Urothelium cell line (cell line): ENCODE measurements at regions not wholly inside any gene's neighbourhood (a gene's known extent, or its start where the extent isn't known, plus 50 kb on each side); places are given as distances from the start of the nearest gene placed in this dataset.
A peak's percentile ranks its signal among the peaks of the same experiment; 100 is the strongest.
"Not testable (repeated sequence)": the region's sequence is repeated elsewhere in the genome, so short reads cannot be mapped to it uniquely, and the experiment has no call there.

Experiments used
- DNase-seq: peaks from one replicate; pipeline ENCODE4 v3.0.0; 2011; ENCODE audit warnings: low spot score, mixed read lengths
- FAIRE-seq: peaks from 2 replicates; lab custom pipeline; 2011; peaks lifted over from hg19 to GRCh38; lab: Jason Lieb, UNC

DNA sequence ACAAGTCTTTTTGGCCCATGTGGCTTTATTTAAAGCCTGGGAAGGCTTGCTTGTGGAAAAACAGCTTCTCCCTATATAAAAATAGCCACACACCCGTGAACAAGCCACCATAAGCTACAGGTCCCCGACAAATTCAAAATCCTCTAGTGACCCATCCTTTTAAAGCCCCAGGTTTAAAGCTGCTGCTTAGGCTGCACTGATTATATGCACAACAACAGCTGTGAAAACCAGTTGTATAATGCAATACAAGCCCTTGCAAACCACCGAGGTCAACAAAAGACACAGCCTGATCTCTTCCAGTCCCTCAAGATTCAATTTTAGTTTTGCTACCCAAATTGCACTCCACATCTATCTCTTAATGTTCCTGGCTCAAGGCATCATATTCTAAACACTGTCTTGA, 186.0 kb upstream of the WDFY3 start:
- FAIRE-seq (no peak), DNase-seq (no peak)

GRCh38 chr4:85153221-85153620, 186.7 kb upstream of the WDFY3 start:
- FAIRE-seq (no peak), DNase-seq (no peak)

- DNase-seq (no peak), FAIRE-seq (no peak)
These were observed 188.1 kb upstream of the WDFY3 start for GRCh38 chr4:85154591-85154990.

DNA sequence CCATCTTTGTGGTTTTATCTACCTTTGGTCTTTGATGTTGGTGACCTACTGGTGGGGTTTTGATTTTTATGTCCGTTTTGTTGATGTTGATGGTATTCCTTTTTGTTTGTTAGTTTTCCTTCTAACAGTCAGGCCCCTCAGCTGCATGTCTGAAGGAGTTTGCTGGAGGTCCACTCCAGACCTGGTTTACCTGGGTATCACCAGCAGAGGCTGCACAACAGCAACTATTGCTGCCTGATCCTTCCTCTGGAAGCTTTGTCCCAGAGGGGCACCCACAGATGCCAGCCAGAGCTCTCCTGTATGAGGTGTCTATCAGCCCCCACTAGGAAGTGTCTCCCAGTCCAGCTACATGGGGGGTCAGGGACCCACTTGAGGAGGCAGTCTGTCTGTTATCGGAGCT, 199.3 kb upstream of the WDFY3 start:
- DNase-seq (no peak), FAIRE-seq (no peak)

GRCh38 chr4:85166318-85166717, 199.8 kb upstream of the WDFY3 start:
- no peak for DNase-seq
- no peak for FAIRE-seq

GRCh38 chr4:85168234-85168834, 201.8 kb upstream of the WDFY3 start:
- DNase-seq: no peak
- no peak for FAIRE-seq

DNA sequence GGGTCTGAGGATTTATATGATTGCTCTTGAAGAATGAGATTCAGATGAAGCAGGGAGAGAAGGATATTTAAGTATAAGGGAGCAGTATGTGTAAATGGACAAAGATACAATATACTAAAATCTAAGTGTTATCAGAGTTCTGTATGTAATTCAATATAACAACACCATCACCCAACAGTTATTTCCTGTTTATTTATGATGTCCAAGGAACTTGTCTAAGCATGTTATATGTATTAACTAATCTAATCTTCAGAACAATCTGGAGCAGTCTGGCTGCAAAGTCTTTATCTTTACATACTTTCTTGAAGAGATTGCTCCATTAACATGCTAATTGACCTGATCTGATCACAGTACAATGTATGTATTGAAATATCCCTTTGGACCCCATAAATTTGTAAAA, 203.8 kb upstream of the WDFY3 start:
- DNase-seq (no peak), FAIRE-seq (no peak)

- FAIRE-seq (no peak), DNase-seq (no peak)
These were observed 208.7 kb upstream of the WDFY3 start for GRCh38 chr4:85175190-85175589.

DNA sequence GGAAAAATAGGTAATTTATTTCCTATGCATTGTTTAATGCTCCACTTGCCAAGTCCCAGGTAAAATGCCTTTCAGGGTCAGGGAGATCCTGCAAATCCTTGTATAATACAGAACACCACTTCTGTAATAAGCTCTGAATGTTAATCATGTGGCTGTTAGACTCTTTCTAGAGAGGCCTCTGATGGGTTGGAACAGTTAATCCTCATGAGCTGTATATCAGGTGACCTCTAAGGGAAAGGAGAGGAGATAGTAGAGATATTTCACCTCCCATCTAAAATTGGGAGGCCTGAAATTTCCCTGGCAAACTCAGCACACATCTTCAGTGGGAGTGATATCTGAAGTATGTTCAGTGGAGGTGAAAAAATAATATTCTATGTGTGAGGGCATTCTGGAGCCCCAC, 210.6 kb upstream of the WDFY3 start:
- no peak for FAIRE-seq
- DNase-seq: no peak

DNA sequence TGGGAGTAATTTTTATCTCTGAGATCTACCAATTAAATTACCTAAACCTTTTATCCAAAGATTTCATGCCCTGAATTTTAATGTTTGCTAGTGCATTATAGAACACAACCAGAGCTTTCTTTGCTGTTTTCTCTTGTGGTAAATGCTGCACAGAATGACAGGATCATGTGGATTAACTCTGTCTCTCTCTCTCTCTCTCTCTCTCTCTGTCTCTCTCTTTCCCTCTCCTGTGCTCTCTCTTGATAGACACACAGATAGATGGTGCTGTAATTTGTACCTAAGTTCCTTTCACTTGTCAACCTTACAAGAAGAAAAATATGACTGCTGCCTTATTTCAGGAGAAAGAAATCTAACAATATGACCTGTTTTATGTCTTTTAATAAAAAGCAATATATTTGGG, 211.2 kb upstream of the WDFY3 start:
- DNase-seq (no peak), FAIRE-seq (no peak)

- FAIRE-seq (no peak), DNase-seq (no peak)
These were observed 214.0 kb upstream of the WDFY3 start for GRCh38 chr4:85180533-85180932.

DNA sequence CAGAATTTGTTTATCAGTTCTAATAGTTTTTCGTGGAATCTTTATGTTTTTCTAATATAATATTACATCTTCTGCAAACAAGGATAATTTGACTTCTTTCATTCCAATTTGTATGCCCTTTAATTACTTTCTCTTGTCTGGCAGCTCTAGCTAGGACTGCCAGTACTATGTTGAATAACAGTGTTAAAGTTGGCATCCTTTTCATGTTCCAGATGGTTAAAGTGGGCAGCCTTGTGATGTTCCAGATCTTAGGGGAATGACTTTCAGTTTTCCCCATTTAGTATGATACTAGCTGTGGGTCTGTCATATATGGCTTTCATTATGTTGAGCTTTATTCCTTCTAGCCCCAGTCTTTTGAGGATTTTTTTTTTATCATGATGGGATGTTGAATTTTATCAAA, 220.6 kb upstream of the WDFY3 start:
- DNase-seq (no peak), FAIRE-seq (no peak)

GRCh38 chr4:85196015-85196414, 229.5 kb upstream of the WDFY3 start:
- FAIRE-seq: not testable (repeated sequence)
- DNase-seq: peak; percentile 13

- DNase-seq (no peak), FAIRE-seq (no peak)
These were observed 233.6 kb upstream of the WDFY3 start for GRCh38 chr4:85200106-85200505.

GRCh38 chr4:85209161-85209560, 242.7 kb upstream of the WDFY3 start:
- no peak for FAIRE-seq

DNA sequence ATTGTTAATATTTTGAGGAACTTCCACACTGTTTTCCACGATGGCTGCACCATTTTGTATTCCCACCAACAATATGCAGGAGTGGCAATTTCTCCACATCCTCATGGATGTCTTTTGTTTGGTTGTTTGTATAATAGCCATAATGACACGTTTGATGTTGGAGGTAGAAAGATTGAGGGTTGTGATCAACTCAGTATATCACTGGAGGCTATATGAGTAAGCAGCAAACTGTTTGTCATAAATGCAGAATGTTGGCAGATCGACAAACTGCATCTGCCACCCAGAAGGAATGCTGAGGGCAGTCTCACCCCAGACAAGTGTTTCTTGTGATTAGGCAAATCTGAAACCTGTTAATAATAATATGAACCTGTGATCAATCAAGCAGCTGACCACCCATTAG, 243.9 kb upstream of the WDFY3 start:
- FAIRE-seq: no peak
- DNase-seq: no peak

More at GRCh38 chr4:85209161-85209560, 242.7 kb upstream of the WDFY3 start:
- no peak for DNase-seq

- FAIRE-seq, DNase-seq: not testable (repeated sequence)
These were observed 250.1 kb upstream of the WDFY3 start for GRCh38 chr4:85216571-85216970.

DNA sequence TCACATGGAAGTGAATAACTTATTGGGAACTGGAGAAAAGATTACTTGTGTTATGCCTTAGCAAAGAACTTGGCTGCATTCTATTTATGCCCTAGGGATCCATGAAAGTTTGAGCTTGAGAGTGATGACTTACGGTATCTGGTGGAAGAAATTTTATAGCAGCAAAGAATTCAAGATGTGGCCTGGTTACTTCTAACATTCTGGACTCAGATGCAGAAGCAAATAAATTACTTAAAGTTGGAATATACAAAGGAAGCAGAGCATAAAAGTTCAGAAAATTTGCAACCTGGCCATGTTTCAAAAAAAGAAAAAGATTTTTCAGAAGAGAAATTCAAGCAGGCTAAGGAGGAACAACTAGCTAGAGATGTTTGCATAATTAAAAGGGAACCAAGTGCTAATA, 252.3 kb upstream of the WDFY3 start:
- no peak for FAIRE-seq
- DNase-seq: no peak

DNA sequence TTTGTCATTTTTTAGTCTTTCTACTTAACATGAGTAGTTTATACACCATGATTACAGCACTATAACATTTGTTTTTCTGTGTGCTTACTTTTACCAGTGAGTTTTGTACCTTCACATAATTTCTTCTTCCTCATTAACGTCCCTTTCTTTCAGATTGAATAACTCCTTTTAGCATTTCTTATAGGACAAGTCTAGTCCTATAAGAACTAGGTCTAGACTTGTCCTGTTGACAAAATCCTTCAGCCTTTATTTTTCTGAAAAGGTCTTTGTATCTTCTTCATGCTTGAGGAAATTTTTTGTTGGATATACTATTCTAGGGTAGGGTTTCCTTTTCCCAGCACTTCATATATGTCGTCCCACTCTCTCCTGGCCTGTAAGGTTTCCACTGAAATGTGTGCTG, 253.3 kb upstream of the ARHGAP24 start:
- no peak for FAIRE-seq

GRCh38 chr4:85222561-85222960, 252.4 kb upstream of the ARHGAP24 start:
- no peak for DNase-seq
- FAIRE-seq: no peak

More for the DNA sequence above, 253.3 kb upstream of the ARHGAP24 start:
- no peak for DNase-seq

GRCh38 chr4:85228264-85228663, 246.7 kb upstream of the ARHGAP24 start:
- DNase-seq (no peak), FAIRE-seq (no peak)

- DNase-seq (no peak), FAIRE-seq (no peak)
These were observed 241.4 kb upstream of the ARHGAP24 start for GRCh38 chr4:85233516-85233915.

GRCh38 chr4:85243857-85244256, 231.1 kb upstream of the ARHGAP24 start:
- DNase-seq (no peak), FAIRE-seq (no peak)
